H9 (cell line): ENCODE measurements at regions not wholly inside any gene's neighbourhood (a gene's known extent, or its start where the extent isn't known, plus 50 kb on each side); places are given as distances from the start of the nearest gene placed in this dataset.
A peak's percentile ranks its signal among the peaks of the same experiment; 100 is the strongest.

ENCODE experiments used
- DNase-seq: peaks from one replicate; pipeline ENCODE4 v3.0.0-alpha.2; 2017
- H2AFZ ChIP-seq: one replicate; pipeline ENCODE4 v1.6.1; 2013; ENCODE audit warnings: mild to moderate bottlenecking, low read length, control low read depth, moderate library complexity
- H2AK5ac ChIP-seq: 2 replicates; pipeline ENCODE4 v1.6.1; 2013; ENCODE audit warnings: low read length, control low read depth, mixed read lengths; ENCODE audit not compliant: insufficient read length
- H2BK120ac ChIP-seq: one replicate; pipeline ENCODE4 v1.6.1; 2013; ENCODE audit warnings: low read depth, mild to moderate bottlenecking, low read length, control low read depth, inconsistent platforms; ENCODE audit not compliant: poor library complexity, severe bottlenecking
- H2BK12ac ChIP-seq: 2 replicates; pipeline ENCODE4 v1.6.1; 2013; ENCODE audit warnings: low read length, control low read depth, mixed read lengths, low read depth; ENCODE audit not compliant: insufficient read length
- H2BK15ac ChIP-seq: 2 replicates; pipeline ENCODE4 v1.6.1; 2013; ENCODE audit warnings: low read depth, low read length, control low read depth
- H2BK20ac ChIP-seq: one replicate; pipeline ENCODE4 v1.6.1; 2013; ENCODE audit warnings: low read depth, mild to moderate bottlenecking, low read length, control low read depth, inconsistent platforms; ENCODE audit not compliant: poor library complexity, severe bottlenecking
- H2BK5ac ChIP-seq: 2 replicates; pipeline ENCODE4 v1.6.1; 2013; ENCODE audit warnings: low read length, control low read depth, mixed read lengths; ENCODE audit not compliant: insufficient read length
- H3K14ac ChIP-seq: 2 replicates; pipeline ENCODE4 v1.6.1; 2013; ENCODE audit warnings: low read length, control low read depth; ENCODE audit not compliant: insufficient read depth
- H3K18ac ChIP-seq: 2 replicates; pipeline ENCODE4 v1.6.1; 2013; ENCODE audit warnings: low read depth, mild to moderate bottlenecking, mixed read lengths, low read length, control low read depth; ENCODE audit not compliant: insufficient read length
- H3K23ac ChIP-seq: 2 replicates; pipeline ENCODE4 v1.6.1; 2013; ENCODE audit warnings: low read length, control low read depth, mixed read lengths, low read depth; ENCODE audit not compliant: insufficient read length
- H3K23me2 ChIP-seq: 2 replicates; pipeline ENCODE4 v1.6.1; 2013; ENCODE audit warnings: low read depth, mild to moderate bottlenecking, mixed read lengths, low read length, control low read depth; ENCODE audit not compliant: insufficient read length, poor library complexity, severe bottlenecking
- H3K27ac ChIP-seq: 2 replicates; pipeline ENCODE4 v1.5.1; 2013; ENCODE audit warnings: low read length, control low read depth, mixed read lengths, low read depth; ENCODE audit not compliant: insufficient read length
- H3K27me3 ChIP-seq: 2 replicates; pipeline ENCODE4 v1.6.1; 2013; ENCODE audit warnings: low read length, control low read depth, inconsistent platforms; ENCODE audit not compliant: insufficient read depth
- H3K4ac ChIP-seq: 2 replicates; pipeline ENCODE4 v1.6.1; 2013; ENCODE audit warnings: low read depth, mild to moderate bottlenecking, control low read depth, inconsistent platforms, low read length, moderate library complexity
- H3K4me1 ChIP-seq: 2 replicates; pipeline ENCODE4 v1.6.1; 2013; ENCODE audit warnings: low read length, control low read depth, inconsistent platforms; ENCODE audit not compliant: insufficient read depth
- H3K4me2 ChIP-seq: 2 replicates; pipeline ENCODE4 v1.6.1; 2013; ENCODE audit warnings: low read length, control low read depth, mixed read lengths; ENCODE audit not compliant: insufficient read length, insufficient read depth
- H3K56ac ChIP-seq: 2 replicates; pipeline ENCODE4 v1.6.1; 2013; ENCODE audit warnings: low read depth, mild to moderate bottlenecking, mixed read lengths, low read length, control low read depth; ENCODE audit not compliant: insufficient read length
- H3K79me1 ChIP-seq: 2 replicates; pipeline ENCODE4 v1.6.1; 2013; ENCODE audit warnings: low read depth, mild to moderate bottlenecking, moderate library complexity, low read length, control low read depth, inconsistent platforms; ENCODE audit not compliant: insufficient read depth, poor library complexity, severe bottlenecking
- H3K79me2 ChIP-seq: 2 replicates; pipeline ENCODE4 v1.6.1; 2013; ENCODE audit warnings: low read length, control low read depth, inconsistent platforms; ENCODE audit not compliant: insufficient read depth
- H3K9ac ChIP-seq: 2 replicates; pipeline ENCODE4 v1.6.1; 2013; ENCODE audit warnings: low read length, control low read depth, mixed read lengths; ENCODE audit not compliant: insufficient read length; ENCODE audit errors: extremely low read depth
- H3K9me3 ChIP-seq: one replicate; pipeline ENCODE4 v1.6.1; 2013; ENCODE audit warnings: low read depth, low read length, inconsistent platforms; ENCODE audit not compliant: control insufficient read depth
- H3T11ph ChIP-seq: one replicate; pipeline ENCODE4 v1.6.1; 2013; ENCODE audit warnings: mild to moderate bottlenecking, low read length, control low read depth, inconsistent platforms
- H4K20me1 ChIP-seq: one replicate; pipeline ENCODE4 v1.6.1; 2013; ENCODE audit not compliant: control insufficient read depth, insufficient read length, insufficient read depth
- H4K5ac ChIP-seq: 2 replicates; pipeline ENCODE4 v1.6.1; 2013; ENCODE audit warnings: low read depth, mild to moderate bottlenecking, mixed read lengths, low read length, control low read depth; ENCODE audit not compliant: insufficient read length
- H4K8ac ChIP-seq: replicated peaks from 2 replicates; pipeline ENCODE4 v1.6.1; 2013; ENCODE audit warnings: low read length, control low read depth, mixed read lengths, low read depth; ENCODE audit not compliant: insufficient read length
- H4K91ac ChIP-seq: 2 replicates; pipeline ENCODE4 v1.6.1; 2013; ENCODE audit warnings: low read depth, mild to moderate bottlenecking, moderate library complexity, mixed read lengths, low read length, control low read depth; ENCODE audit not compliant: insufficient read length
- H3K27ac Mint-ChIP-seq, 3 experiments: 2 replicates in 2 of 3; 3 replicates in 1 of 3; pipeline ENCODE4 v1.8.0; 2020 to 2021; ENCODE audit warnings: mixed read lengths in 3 of 3, mild to moderate bottlenecking in 1 of 3, moderate library complexity in 1 of 3
- H3K27me3 Mint-ChIP-seq: 2 replicates; pipeline ENCODE4 v1.8.0; 2021; ENCODE audit warnings: low read depth, mild to moderate bottlenecking, moderate library complexity, mixed read lengths
- H3K36me3 Mint-ChIP-seq, 3 experiments: 2 replicates in 2 of 3; 3 replicates in 1 of 3; pipeline ENCODE4 v1.8.0; 2020 to 2021; ENCODE audit warnings: low read depth in 3 of 3, mixed read lengths in 3 of 3; ENCODE audit not compliant: insufficient read depth in 1 of 3
- H3K4me1 Mint-ChIP-seq, 2 experiments: 2 replicates each; pipeline ENCODE4 v1.8.0; 2020; ENCODE audit warnings: mixed read lengths in 2 of 2
- H3K4me3 Mint-ChIP-seq, 2 experiments: 2 replicates in 1 of 2; 3 replicates in 1 of 2; pipeline ENCODE4 v1.8.0; 2020 to 2021; ENCODE audit warnings: mild to moderate bottlenecking in 2 of 2, mixed read lengths in 2 of 2, moderate library complexity in 1 of 2
- H3K9me3 Mint-ChIP-seq, 2 experiments: 2 replicates in 1 of 2; 3 replicates in 1 of 2; pipeline ENCODE4 v1.8.0; 2020; ENCODE audit warnings: mild to moderate bottlenecking in 2 of 2, mixed read lengths in 2 of 2, moderate library complexity in 1 of 2
- WGBS: extraction: QIAGEN DNeasy Blood & Tissue Kit; methylation state at CpG from one replicate; pipeline ENCODE4 v1.1.7; 2013; ENCODE audit warnings: missing lambda C conversion rate, low lambda C conversion rate, mixed read lengths; ENCODE audit not compliant: insufficient read length; ENCODE audit errors: extremely low coverage; 5-methylcytosine and 5-hydroxymethylcytosine counted together
- TF ChIP-seq, protein P1 (sequence below): fragments of 200-600 bp; sonication (generic); conservative IDR thresholded peaks from 3 replicates; pipeline ENCODE4 v1.8.0; 2021; ENCODE audit warnings: antibody characterized with exemption, mild to moderate bottlenecking

DNA sequence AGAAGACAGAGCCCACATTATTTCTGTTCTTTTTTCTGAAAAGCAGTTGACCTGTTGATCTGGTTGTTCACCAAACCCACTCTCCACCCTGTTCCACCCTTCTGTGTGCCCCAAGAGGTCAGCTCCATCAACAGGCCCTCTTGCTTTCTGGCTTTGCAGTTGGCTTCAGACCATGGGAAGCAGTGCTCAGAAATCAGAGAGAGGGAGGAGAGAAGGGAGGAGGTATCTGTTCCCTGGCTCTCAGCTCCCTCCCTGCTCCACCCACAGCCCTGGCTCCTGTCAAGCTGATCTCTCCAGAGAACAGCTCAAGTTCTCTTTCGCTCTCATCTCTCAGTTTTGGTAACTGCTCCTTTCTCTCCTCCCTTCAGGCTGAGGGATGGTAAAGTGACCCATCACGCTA is 144.2 kb upstream of the RAI14 start:
- no peaks in the 10 kb centered on the region for H3K79me2 ChIP-seq
- no peak overlapping the region for H3K14ac ChIP-seq
- no peak overlapping the region for H3K27ac ChIP-seq
- H3K23me2 ChIP-seq = no peaks in the 10 kb centered on the region
- no peak overlapping the region for H2BK20ac ChIP-seq
- H3T11ph ChIP-seq = no peak overlapping the region
- peaks cover 19 to 20% of the 10 kb centered on the region in 2 experiments for H3K4me1 Mint-ChIP-seq
- no peaks in the 10 kb centered on the region for H3K9me3 Mint-ChIP-seq
- no peaks in the 10 kb centered on the region for H3K27me3 Mint-ChIP-seq
- no peak overlapping the region for H3K4me2 ChIP-seq
- H4K8ac ChIP-seq = no peak overlapping the region
- H3K4me3 Mint-ChIP-seq = no peak overlapping the region
- TF ChIP-seq, protein P1, sequence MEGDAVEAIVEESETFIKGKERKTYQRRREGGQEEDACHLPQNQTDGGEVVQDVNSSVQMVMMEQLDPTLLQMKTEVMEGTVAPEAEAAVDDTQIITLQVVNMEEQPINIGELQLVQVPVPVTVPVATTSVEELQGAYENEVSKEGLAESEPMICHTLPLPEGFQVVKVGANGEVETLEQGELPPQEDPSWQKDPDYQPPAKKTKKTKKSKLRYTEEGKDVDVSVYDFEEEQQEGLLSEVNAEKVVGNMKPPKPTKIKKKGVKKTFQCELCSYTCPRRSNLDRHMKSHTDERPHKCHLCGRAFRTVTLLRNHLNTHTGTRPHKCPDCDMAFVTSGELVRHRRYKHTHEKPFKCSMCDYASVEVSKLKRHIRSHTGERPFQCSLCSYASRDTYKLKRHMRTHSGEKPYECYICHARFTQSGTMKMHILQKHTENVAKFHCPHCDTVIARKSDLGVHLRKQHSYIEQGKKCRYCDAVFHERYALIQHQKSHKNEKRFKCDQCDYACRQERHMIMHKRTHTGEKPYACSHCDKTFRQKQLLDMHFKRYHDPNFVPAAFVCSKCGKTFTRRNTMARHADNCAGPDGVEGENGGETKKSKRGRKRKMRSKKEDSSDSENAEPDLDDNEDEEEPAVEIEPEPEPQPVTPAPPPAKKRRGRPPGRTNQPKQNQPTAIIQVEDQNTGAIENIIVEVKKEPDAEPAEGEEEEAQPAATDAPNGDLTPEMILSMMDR = no peak
- H2BK15ac ChIP-seq = no peak overlapping the region
- H3K27ac Mint-ChIP-seq = peak overlapping the region in 1 of 3 experiments; percentile 10; a peak in 1 of 7 replicates
- H3K23ac ChIP-seq = no peak overlapping the region
- no peak overlapping the region for H4K5ac ChIP-seq
- no CpG with 5 or more reads among the region's 2 CpGs for WGBS
- DNase-seq = peak; percentile 51
- H3K9ac ChIP-seq = no peak overlapping the region
- H2BK5ac ChIP-seq = no peak overlapping the region
- no peaks in the 10 kb centered on the region for H4K20me1 ChIP-seq
- H3K36me3 Mint-ChIP-seq = no peaks in the 10 kb centered on the region; a peak in 1 of 7 replicates
- H2BK12ac ChIP-seq = no peak overlapping the region
- H3K27me3 ChIP-seq = no peaks in the 10 kb centered on the region
- H2AFZ ChIP-seq = peak overlapping the region; percentile 84
- no peak overlapping the region for H2BK120ac ChIP-seq
- H3K18ac ChIP-seq = no peak overlapping the region
- peaks cover 4% of the 10 kb centered on the region; the same call in 1 of the 2 replicates for H3K4me1 ChIP-seq
- H3K56ac ChIP-seq = no peak overlapping the region
- no peak overlapping the region for H2AK5ac ChIP-seq
- H3K9me3 ChIP-seq = no peaks in the 10 kb centered on the region
- no peak overlapping the region for H3K4ac ChIP-seq
- no peak overlapping the region for H4K91ac ChIP-seq
- no peaks in the 10 kb centered on the region for H3K79me1 ChIP-seq
